GM21619 (cell line): ENCODE measurements at regions not wholly inside any gene's neighbourhood (a gene's known extent, or its start where the extent isn't known, plus 50 kb on each side); places are given as distances from the start of the nearest gene placed in this dataset.
"Not testable (repeated sequence)": the region's sequence is repeated elsewhere in the genome, so short reads cannot be mapped to it uniquely, and the experiment has no call there.

Experiments used
- ATAC-seq: cut with Tn5 transposase; IDR thresholded peaks from one replicate; pipeline ENCODE4 v1.9.1; 2021; ENCODE audit not compliant: unreplicated experiment

- ATAC-seq: no peak
These were observed 64.6 kb upstream of the SHB start for GRCh38 chr9:38133595-38133994.

GRCh38 chr9:38132956-38133355 lies 63.9 kb upstream of the SHB start:
- ATAC-seq: no peak

- ATAC-seq: no peak
These were observed 62.7 kb upstream of the SHB start for GRCh38 chr9:38131729-38132128.

DNA sequence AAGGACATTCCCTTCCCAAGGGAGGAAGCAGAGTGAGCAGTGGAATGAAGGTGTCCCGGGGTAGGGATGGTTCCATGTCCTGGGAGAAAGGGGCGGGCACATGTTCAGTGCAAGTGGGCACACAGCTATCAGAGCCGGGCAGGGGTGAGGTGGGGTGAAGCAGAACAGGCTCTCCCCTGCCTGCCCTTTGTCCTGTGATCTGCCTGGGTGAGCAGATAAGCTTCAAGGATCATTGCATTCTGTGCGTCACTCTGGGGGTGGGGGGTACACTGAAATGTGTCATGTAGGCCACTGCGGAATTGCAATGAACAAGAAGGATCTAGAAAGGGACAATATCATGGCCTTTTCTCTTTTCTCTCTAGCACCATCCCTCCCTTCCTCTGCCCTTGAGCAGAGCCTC lies 61.7 kb upstream of the SHB start:
- no peak for ATAC-seq

- no peak for ATAC-seq
These were observed 60.3 kb upstream of the SHB start for GRCh38 chr9:38129366-38129765.

GRCh38 chr9:38128752-38129270 lies 59.8 kb upstream of the SHB start:
- no peak for ATAC-seq

DNA sequence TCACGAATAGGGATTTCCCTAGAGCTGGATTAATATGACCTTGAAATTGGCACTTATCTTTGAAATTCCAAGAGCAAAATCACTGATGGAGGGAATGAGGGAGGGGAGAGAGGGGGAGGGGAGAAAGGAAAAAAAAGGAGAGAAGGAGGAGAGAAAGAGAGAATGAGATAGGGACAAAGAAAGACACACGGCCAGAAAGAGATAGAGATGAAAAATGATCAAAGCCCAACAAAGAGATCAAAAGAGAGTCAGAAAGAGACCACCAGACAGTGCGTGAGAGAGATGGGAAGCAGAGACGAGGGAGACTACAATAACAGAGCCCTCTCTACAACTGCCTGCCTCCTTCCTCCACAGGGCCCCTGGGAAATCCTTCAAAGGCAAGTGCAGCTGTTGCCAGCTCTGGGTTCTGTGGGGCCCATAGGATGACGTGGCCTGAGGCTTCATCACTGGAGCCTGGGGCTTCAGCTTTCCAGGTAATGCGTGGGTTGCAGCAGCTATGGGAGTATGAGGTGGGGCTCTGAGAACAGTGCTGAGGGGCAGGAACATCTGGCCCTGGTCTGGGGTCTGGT lies 58.3 kb upstream of the SHB start:
- ATAC-seq: no peak

DNA sequence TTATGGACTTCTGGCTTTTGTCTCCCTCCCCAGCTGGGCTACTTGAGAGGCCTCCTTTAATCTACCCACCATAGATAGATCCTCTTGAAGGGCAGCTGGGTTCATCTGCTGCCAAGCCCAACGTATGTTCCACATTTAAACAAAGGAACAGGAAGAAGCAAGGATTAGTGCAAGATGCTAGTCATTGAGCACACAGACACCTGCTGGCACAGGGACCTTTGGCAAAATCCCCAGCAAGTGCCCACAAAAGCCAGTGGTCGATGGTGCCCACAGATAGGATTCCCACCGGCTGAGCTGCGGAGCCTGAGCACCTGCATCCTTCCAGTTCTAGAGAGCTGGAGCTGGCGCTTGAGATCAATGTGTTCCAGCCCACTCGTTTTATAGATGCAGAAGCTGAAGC lies 57.7 kb upstream of the SHB start:
- no peak for ATAC-seq

DNA sequence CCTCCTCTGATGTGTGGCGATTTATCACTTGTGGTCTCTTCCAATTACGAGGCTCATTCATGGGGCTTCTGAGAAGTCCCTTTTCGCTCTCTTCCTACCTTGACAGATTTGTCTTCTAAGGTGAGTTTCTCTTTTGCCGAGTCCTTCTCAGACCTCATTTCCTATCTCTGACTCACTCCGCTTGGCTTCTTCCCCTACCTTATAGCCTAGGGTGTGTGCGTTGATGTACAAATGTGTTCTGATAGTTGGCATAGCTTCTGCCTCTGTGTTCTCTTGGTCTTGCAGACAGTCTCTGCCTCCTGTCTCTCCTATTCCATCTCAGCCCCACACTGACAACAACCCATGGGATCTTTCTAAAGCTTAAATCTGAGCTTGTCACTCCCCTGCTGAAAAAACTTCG lies 56.9 kb upstream of the SHB start:
- no peak for ATAC-seq

GRCh38 chr9:38123359-38123758 lies 54.3 kb upstream of the SHB start:
- ATAC-seq: not testable (repeated sequence)

DNA sequence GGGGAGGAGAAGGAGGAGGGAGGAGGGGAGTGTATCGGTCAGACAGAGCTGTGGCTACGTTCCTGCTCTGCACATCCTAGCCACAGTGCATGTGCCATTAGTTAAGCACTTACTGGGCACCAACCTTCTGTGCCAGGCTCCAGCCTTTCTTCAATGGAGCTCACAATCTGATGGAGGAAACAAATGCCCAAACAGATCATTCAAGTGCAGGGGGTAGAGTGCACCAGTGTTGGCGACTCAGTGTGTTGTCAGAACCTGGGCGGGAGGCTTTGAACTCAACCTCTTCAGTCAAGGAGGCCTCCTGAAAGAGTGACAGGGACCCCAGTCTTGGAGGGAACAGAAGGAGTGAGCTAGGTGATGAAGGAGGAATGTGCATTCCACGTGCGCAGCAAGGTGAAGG lies 51.9 kb upstream of the SHB start:
- ATAC-seq: no peak

GRCh38 chr9:38119560-38120236 lies 50.7 kb upstream of the SHB start:
- no peak for ATAC-seq

GRCh38 chr9:38118862-38119438 lies 49.9 kb upstream of the SHB start:
- no peak for ATAC-seq
